Neuronal stem cell (in vitro differentiated cells): ENCODE measurements at regions not wholly inside any gene's neighbourhood (a gene's known extent, or its start where the extent isn't known, plus 50 kb on each side); places are given as distances from the start of the nearest gene placed in this dataset.

Experiments used
- DNase-seq: peaks from one replicate; pipeline ENCODE4 v3.0.0-alpha.2; 2013; ENCODE audit warnings: low spot score
- H2AFZ ChIP-seq: one replicate; pipeline ENCODE4 v1.6.1; 2013; ENCODE audit warnings: mild to moderate bottlenecking, low read length, inconsistent platforms
- H2AK5ac ChIP-seq: 2 replicates; pipeline ENCODE4 v1.6.1; 2013; ENCODE audit warnings: low read depth, mild to moderate bottlenecking, inconsistent platforms, low read length, moderate library complexity, mixed read lengths
- H2BK120ac ChIP-seq: 2 replicates; pipeline ENCODE4 v1.6.1; 2013; ENCODE audit warnings: low read depth, mild to moderate bottlenecking, inconsistent platforms, low read length, moderate library complexity, mixed read lengths
- H2BK12ac ChIP-seq: one replicate; pipeline ENCODE4 v1.6.1; 2013; ENCODE audit warnings: low read length, inconsistent platforms
- H2BK15ac ChIP-seq: 2 replicates; pipeline ENCODE4 v1.6.1; 2013; ENCODE audit warnings: mild to moderate bottlenecking, low read length, inconsistent platforms, mixed read lengths
- H2BK5ac ChIP-seq: one replicate; pipeline ENCODE4 v1.6.1; 2013; ENCODE audit warnings: inconsistent platforms, mild to moderate bottlenecking, low read length, moderate library complexity
- H3K14ac ChIP-seq: one replicate; pipeline ENCODE4 v1.6.1; 2013; ENCODE audit warnings: low read length, inconsistent platforms
- H3K18ac ChIP-seq: 2 replicates; pipeline ENCODE4 v1.6.1; 2013; ENCODE audit warnings: low read length, inconsistent platforms
- H3K23ac ChIP-seq: 2 replicates; pipeline ENCODE4 v1.6.1; 2013; ENCODE audit warnings: low read depth, mild to moderate bottlenecking, mixed read lengths, low read length, inconsistent platforms; ENCODE audit not compliant: poor library complexity
- H3K27ac ChIP-seq: replicated peaks from 3 replicates; pipeline ENCODE4 v1.5.1; 2013; ENCODE audit warnings: low read length, inconsistent platforms
- H3K27me3 ChIP-seq, 3 experiments: 2 replicates each; pipeline ENCODE4 v1.6.1; 2013; ENCODE audit warnings: low read length in 3 of 3, mild to moderate bottlenecking in 2 of 3, inconsistent platforms in 1 of 3, low read depth in 1 of 3, mixed read lengths in 1 of 3, moderate library complexity in 1 of 3; ENCODE audit not compliant: control insufficient read depth in 3 of 3, insufficient read depth in 3 of 3
- H3K36me3 ChIP-seq, 2 donors: replicated peaks in 1 of 2; 2 replicates each; pipeline ENCODE4 v1.6.1; 2013; ENCODE audit warnings: low read length in 2 of 2; ENCODE audit not compliant: control insufficient read depth in 2 of 2, insufficient read depth in 2 of 2
- H3K4ac ChIP-seq: 2 replicates; pipeline ENCODE4 v1.6.1; 2013; ENCODE audit warnings: inconsistent platforms, mild to moderate bottlenecking, low read length, moderate library complexity
- H3K4me1 ChIP-seq, 2 donors: 1 replicate in 1 of 2; 2 replicates in 1 of 2; pipeline ENCODE4 v1.6.1; 2013; ENCODE audit warnings: low read length in 2 of 2, low read depth in 1 of 2; ENCODE audit not compliant: control insufficient read depth in 2 of 2, insufficient read depth in 1 of 2
- H3K4me2 ChIP-seq: one replicate; pipeline ENCODE4 v1.6.1; 2013; ENCODE audit warnings: mild to moderate bottlenecking, low read length, inconsistent platforms; ENCODE audit not compliant: insufficient read depth, poor library complexity, severe bottlenecking
- H3K4me3 ChIP-seq, 2 donors: 2 replicates each; pipeline ENCODE4 v1.5.1; 2013; ENCODE audit warnings: low read length in 2 of 2, mild to moderate bottlenecking in 2 of 2, inconsistent platforms in 1 of 2, moderate library complexity in 1 of 2
- H3K79me1 ChIP-seq: one replicate; pipeline ENCODE4 v1.6.1; 2013; ENCODE audit warnings: low read depth, mild to moderate bottlenecking, inconsistent platforms, low read length, moderate library complexity
- H3K9ac ChIP-seq: one replicate; pipeline ENCODE4 v1.6.1; 2013; ENCODE audit warnings: mild to moderate bottlenecking, low read depth, low read length, inconsistent platforms; ENCODE audit not compliant: poor library complexity
- H3K9me3 ChIP-seq, 2 donors: replicated peaks in 1 of 2; 2 replicates each; pipeline versions ENCODE3 to v1.6.1; 2013; ENCODE audit warnings: low read length in 2 of 2, mild to moderate bottlenecking in 2 of 2, inconsistent platforms in 1 of 2, low read depth in 1 of 2, mixed read lengths in 1 of 2, moderate library complexity in 1 of 2; ENCODE audit not compliant: control insufficient read depth in 2 of 2, insufficient read depth in 1 of 2
- H4K8ac ChIP-seq: one replicate; pipeline ENCODE4 v1.6.1; 2013; ENCODE audit warnings: low read depth, mild to moderate bottlenecking, inconsistent platforms, low read length, moderate library complexity
- H4K91ac ChIP-seq: one replicate; pipeline ENCODE4 v1.6.1; 2013; ENCODE audit warnings: low read length, low read depth, mild to moderate bottlenecking, inconsistent platforms; ENCODE audit not compliant: poor library complexity
- WGBS, 2 donors: extraction: QIAGEN DNeasy Blood & Tissue Kit; methylation state at CpG; one replicate each; pipeline ENCODE4 v1.1.7; 2013; ENCODE audit warnings: missing lambda C conversion rate in 2 of 2, mixed read lengths in 1 of 2; ENCODE audit not compliant: insufficient read length in 2 of 2, insufficient replicate concordance in 1 of 2; ENCODE audit errors: extremely low coverage in 2 of 2; 5-methylcytosine and 5-hydroxymethylcytosine counted together

DNA sequence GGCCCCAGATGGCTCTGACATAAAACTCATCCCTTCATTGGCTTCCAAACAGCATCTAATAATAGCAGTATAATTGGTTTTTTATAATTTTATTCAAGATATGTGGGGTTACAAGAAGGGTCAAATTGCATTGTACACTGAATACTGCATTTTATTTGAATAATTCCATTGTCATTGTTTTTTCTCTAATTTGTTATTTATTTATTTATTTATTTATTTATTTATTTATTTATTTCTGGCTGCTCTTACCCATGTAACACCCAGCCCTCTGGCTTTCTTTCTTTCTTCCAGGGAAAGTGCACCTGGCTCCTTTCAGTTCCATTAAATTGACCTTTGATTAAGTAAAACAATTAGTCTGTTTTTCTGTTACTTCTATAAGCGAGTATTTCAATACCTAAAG lies 210.1 kb downstream of the CDH9 start:
- no peak overlapping the region for H3K4ac ChIP-seq
- no peak overlapping the region for H3K9ac ChIP-seq
- no peak overlapping the region for H3K27ac ChIP-seq
- DNase-seq = no peak
- H4K8ac ChIP-seq = no peak overlapping the region
- no peaks in the 10 kb centered on the region for H3K27me3 ChIP-seq
- no peak overlapping the region for H2BK120ac ChIP-seq
- H3K36me3 ChIP-seq = no peaks in the 10 kb centered on the region
- no peaks in the 10 kb centered on the region for H3K9me3 ChIP-seq
- no peak overlapping the region for H3K23ac ChIP-seq
- no CpG with 5 or more reads among the region's 1 CpG for WGBS, 2 donors
- no peak overlapping the region for H3K14ac ChIP-seq
- H3K4me2 ChIP-seq = no peak overlapping the region
- no peak overlapping the region for H2AFZ ChIP-seq
- no peak overlapping the region for H2BK15ac ChIP-seq
- H3K4me1 ChIP-seq = no peaks in the 10 kb centered on the region
- no peak overlapping the region for H2AK5ac ChIP-seq
- H3K18ac ChIP-seq = no peak overlapping the region
- no peak overlapping the region for H4K91ac ChIP-seq
- H2BK12ac ChIP-seq = no peak overlapping the region
- H3K79me1 ChIP-seq = no peaks in the 10 kb centered on the region
- no peak overlapping the region for H3K4me3 ChIP-seq
- no peak overlapping the region for H2BK5ac ChIP-seq

GRCh38 chr5:26813235-26813634 lies 225.2 kb downstream of the CDH9 start:
- no peak overlapping the region for H4K8ac ChIP-seq
- no peak overlapping the region for H2BK5ac ChIP-seq
- H3K9ac ChIP-seq = no peak overlapping the region
- no peak overlapping the region for H4K91ac ChIP-seq
- H3K23ac ChIP-seq = no peak overlapping the region
- H3K14ac ChIP-seq = no peak overlapping the region
- H3K27ac ChIP-seq = no peak overlapping the region
- H3K4me3 ChIP-seq = no peak overlapping the region
- no CpG with 5 or more reads among the region's 7 CpGs for WGBS, 2 donors
- no peak overlapping the region for H2BK12ac ChIP-seq
- H2AFZ ChIP-seq = peak overlapping the region; percentile 57
- H3K9me3 ChIP-seq = peaks cover 0 to 9% of the 10 kb centered on the region in 2 donors
- no peaks in the 10 kb centered on the region for H3K4me1 ChIP-seq
- no peak for DNase-seq
- H3K4ac ChIP-seq = no peak overlapping the region
- no peak overlapping the region for H2BK120ac ChIP-seq
- H2AK5ac ChIP-seq = no peak overlapping the region
- no peaks in the 10 kb centered on the region for H3K36me3 ChIP-seq
- H3K4me2 ChIP-seq = no peak overlapping the region
- H2BK15ac ChIP-seq = no peak overlapping the region
- H3K79me1 ChIP-seq = no peaks in the 10 kb centered on the region
- no peaks in the 10 kb centered on the region for H3K27me3 ChIP-seq
- no peak overlapping the region for H3K18ac ChIP-seq

GRCh38 chr5:26812714-26813113 lies 225.7 kb downstream of the CDH9 start:
- Histone ChIP-seq H3K4me2 (no peak overlapping the region), H2BK120ac (no peak overlapping the region), H3K9ac (no peak overlapping the region), H3K18ac (no peak overlapping the region), H3K27me3 (no peaks in the 10 kb centered on the region), H3K4ac (no peak overlapping the region), H3K4me1 (no peaks in the 10 kb centered on the region), H2BK15ac (no peak overlapping the region), H4K91ac (no peak overlapping the region), H3K36me3 (no peaks in the 10 kb centered on the region), H3K23ac (no peak overlapping the region), H4K8ac (no peak overlapping the region), H3K9me3 (peaks cover 0 to 9% of the 10 kb centered on the region in 2 donors), H2BK12ac (no peak overlapping the region), H2AK5ac (no peak overlapping the region), H2AFZ (peak overlapping the region; percentile 57), H3K27ac (no peak overlapping the region), H3K14ac (no peak overlapping the region), H3K79me1 (no peaks in the 10 kb centered on the region), H3K4me3 (no peak overlapping the region), H2BK5ac (no peak overlapping the region)
- no peak for DNase-seq
- WGBS, 2 donors = no CpG with 5 or more reads among the region's 6 CpGs

GRCh38 chr5:26807231-26808199 lies 230.9 kb downstream of the CDH9 start:
- WGBS, 2 donors = no CpG with 5 or more reads among the region's 16 CpGs
- no peak overlapping the region for H2BK5ac ChIP-seq
- peak overlapping the region; percentile 97 for H4K8ac ChIP-seq
- H3K27me3 ChIP-seq = no peaks in the 10 kb centered on the region
- no peaks in the 10 kb centered on the region for H3K4me1 ChIP-seq
- H3K36me3 ChIP-seq = no peaks in the 10 kb centered on the region
- no peak overlapping the region for H3K4me2 ChIP-seq
- H3K79me1 ChIP-seq = no peaks in the 10 kb centered on the region
- H2AK5ac ChIP-seq = no peak overlapping the region
- peak overlapping the region; percentile 35 for H3K18ac ChIP-seq
- no peak overlapping the region for H3K23ac ChIP-seq
- no peak overlapping the region for H2AFZ ChIP-seq
- no peak overlapping the region for H2BK12ac ChIP-seq
- peaks cover 0 to 4% of the 10 kb centered on the region in 2 donors for H3K9me3 ChIP-seq
- no peak overlapping the region for H3K4ac ChIP-seq
- no peak overlapping the region for H3K14ac ChIP-seq
- no peak for DNase-seq
- no peak overlapping the region for H3K27ac ChIP-seq
- peak overlapping the region; percentile 34 for H3K9ac ChIP-seq
- H2BK15ac ChIP-seq = no peak overlapping the region
- H3K4me3 ChIP-seq = no peak overlapping the region
- no peak overlapping the region for H4K91ac ChIP-seq
- H2BK120ac ChIP-seq = no peak overlapping the region
